Fibroblast of lung (primary cell): ENCODE measurements at regions not wholly inside any gene's neighbourhood (a gene's known extent, or its start where the extent isn't known, plus 50 kb on each side); places are given as distances from the start of the nearest gene placed in this dataset.

Experiments
- DNase-seq, 2 donors: peaks; one replicate each; pipeline versions ENCODE4 v3.0.0 to v3.0.0-alpha.2; 2010; ENCODE audit warnings: low read depth in 2 of 2
- H2AFZ ChIP-seq: 2 replicates; pipeline ENCODE4 v1.5.1; 2012; ENCODE audit warnings: low read length, control low read depth, inconsistent platforms
- H3K27ac ChIP-seq: 2 replicates; pipeline ENCODE4 v1.5.1; 2011; ENCODE audit warnings: low read length, control low read depth; ENCODE audit not compliant: insufficient read depth
- H3K27me3 ChIP-seq: 2 replicates; pipeline ENCODE4 v1.5.1; 2011; ENCODE audit warnings: mild to moderate bottlenecking, low read length; ENCODE audit not compliant: control insufficient read depth, insufficient read depth
- H3K36me3 ChIP-seq: 2 replicates; pipeline ENCODE4 v1.5.1; 2011; ENCODE audit warnings: low read length; ENCODE audit not compliant: control insufficient read depth, insufficient read depth
- H3K4me1 ChIP-seq: 2 replicates; pipeline ENCODE4 v1.5.1; 2011; ENCODE audit warnings: low read length; ENCODE audit not compliant: control insufficient read depth, insufficient read depth; ENCODE audit errors: extremely low read depth
- H3K4me2 ChIP-seq: 2 replicates; pipeline ENCODE4 v1.5.1; 2011; ENCODE audit warnings: low read length, control low read depth; ENCODE audit not compliant: insufficient read depth; ENCODE audit errors: extremely low read depth
- H3K4me3 ChIP-seq, 4 experiments: fragments of 200-600 bp in 1 of 4; sonication (generic) in 1 of 4; replicated peaks in 1 of 4; 2 replicates each; pipeline ENCODE4 v1.5.1; 2011 to 2016; ENCODE audit warnings: low read length in 4 of 4, low read depth in 3 of 4, mild to moderate bottlenecking in 3 of 4, control low read depth in 2 of 4, inconsistent platforms in 1 of 4, mixed read lengths in 1 of 4; ENCODE audit not compliant: insufficient read depth in 1 of 4; ENCODE audit errors: control extremely low read depth in 1 of 4
- H3K79me2 ChIP-seq: 2 replicates; pipeline ENCODE4 v1.5.1; 2012; ENCODE audit warnings: mild to moderate bottlenecking, low read length, inconsistent platforms; ENCODE audit not compliant: control insufficient read depth, insufficient read depth
- H3K9ac ChIP-seq: 2 replicates; pipeline ENCODE4 v1.5.1; 2011; ENCODE audit warnings: mild to moderate bottlenecking, low read length, control low read depth; ENCODE audit not compliant: insufficient read depth
- H3K9me3 ChIP-seq: 2 replicates; pipeline ENCODE4 v1.5.1; 2012; ENCODE audit warnings: low read depth, low read length; ENCODE audit not compliant: control insufficient read depth, insufficient read depth
- H4K20me1 ChIP-seq: 2 replicates; pipeline ENCODE4 v1.5.1; 2011; ENCODE audit warnings: low read length; ENCODE audit not compliant: control insufficient read depth, insufficient read depth; ENCODE audit errors: extremely low read depth
- EZH2 ChIP-seq: IDR thresholded peaks from 2 replicates; pipeline ENCODE4 v1.5.1; 2012; ENCODE audit warnings: low read length, control low read depth, mild to moderate bottlenecking; ENCODE audit errors: missing control alignments
- TF ChIP-seq, protein P1 (sequence below), 2 donors: IDR thresholded peaks in 1 of 2; conservative IDR thresholded peaks in 1 of 2; 1 replicate in 1 of 2; 2 replicates in 1 of 2; pipeline ENCODE4 v1.5.1; 2011 to 2012; ENCODE audit warnings: low read length in 2 of 2, control low read depth in 1 of 2, inconsistent platforms in 1 of 2, low read depth in 1 of 2, mild to moderate bottlenecking in 1 of 2

- no peak overlapping the region for H3K4me3 ChIP-seq
- no peaks in the 10 kb centered on the region for H3K9me3 ChIP-seq
- peaks cover 4% of the 10 kb centered on the region for H3K27me3 ChIP-seq
- H2AFZ ChIP-seq: no peak overlapping the region
- H3K4me2 ChIP-seq: no peak overlapping the region
- H3K36me3 ChIP-seq: no peaks in the 10 kb centered on the region
- no peak overlapping the region for H3K9ac ChIP-seq
- H4K20me1 ChIP-seq: no peaks in the 10 kb centered on the region
- no peak overlapping the region for H3K27ac ChIP-seq
- TF ChIP-seq, protein P1, sequence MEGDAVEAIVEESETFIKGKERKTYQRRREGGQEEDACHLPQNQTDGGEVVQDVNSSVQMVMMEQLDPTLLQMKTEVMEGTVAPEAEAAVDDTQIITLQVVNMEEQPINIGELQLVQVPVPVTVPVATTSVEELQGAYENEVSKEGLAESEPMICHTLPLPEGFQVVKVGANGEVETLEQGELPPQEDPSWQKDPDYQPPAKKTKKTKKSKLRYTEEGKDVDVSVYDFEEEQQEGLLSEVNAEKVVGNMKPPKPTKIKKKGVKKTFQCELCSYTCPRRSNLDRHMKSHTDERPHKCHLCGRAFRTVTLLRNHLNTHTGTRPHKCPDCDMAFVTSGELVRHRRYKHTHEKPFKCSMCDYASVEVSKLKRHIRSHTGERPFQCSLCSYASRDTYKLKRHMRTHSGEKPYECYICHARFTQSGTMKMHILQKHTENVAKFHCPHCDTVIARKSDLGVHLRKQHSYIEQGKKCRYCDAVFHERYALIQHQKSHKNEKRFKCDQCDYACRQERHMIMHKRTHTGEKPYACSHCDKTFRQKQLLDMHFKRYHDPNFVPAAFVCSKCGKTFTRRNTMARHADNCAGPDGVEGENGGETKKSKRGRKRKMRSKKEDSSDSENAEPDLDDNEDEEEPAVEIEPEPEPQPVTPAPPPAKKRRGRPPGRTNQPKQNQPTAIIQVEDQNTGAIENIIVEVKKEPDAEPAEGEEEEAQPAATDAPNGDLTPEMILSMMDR (conservative IDR thresholded peaks at IDR 0.05 in 1 of 2, IDR thresholded peaks at IDR 0.05 in 1 of 2; ENCODE audit: low read depth in 1 of 2, low read length in 2 of 2): no peak
- TF ChIP-seq EZH2: no peak
- DNase-seq: no peak
- no peaks in the 10 kb centered on the region for H3K79me2 ChIP-seq
- no peaks in the 10 kb centered on the region for H3K4me1 ChIP-seq
These were observed 83.9 kb upstream of the DUSP22 start for GRCh38 chr6:208364-208763.

DNA sequence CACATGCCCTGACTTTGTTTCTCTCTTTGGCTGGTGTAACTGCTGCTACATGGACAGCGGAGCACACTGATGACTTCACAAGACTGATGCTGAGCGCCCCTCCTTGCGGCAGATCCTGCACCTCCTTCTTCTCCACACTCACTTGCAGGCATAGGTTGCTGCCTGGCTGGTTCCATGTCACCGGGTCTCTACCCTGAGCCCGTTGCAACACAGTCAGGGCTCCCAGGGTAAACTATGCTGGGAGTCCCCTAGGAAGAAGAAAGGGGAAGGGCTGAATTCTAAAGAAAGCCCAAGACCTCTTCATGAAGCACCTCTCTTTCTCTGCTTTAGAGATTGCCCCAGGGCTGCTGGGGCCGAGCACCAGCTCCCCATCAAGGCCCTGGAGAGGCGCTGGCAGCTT lies 83.3 kb upstream of the DUSP22 start:
- DNase-seq: no peak
- Histone ChIP-seq H3K4me1 (no peaks in the 10 kb centered on the region), H3K4me2 (no peak overlapping the region), H3K9me3 (no peaks in the 10 kb centered on the region), H3K79me2 (no peaks in the 10 kb centered on the region), H3K9ac (no peak overlapping the region), H2AFZ (no peak overlapping the region), H3K27me3 (peaks cover 4% of the 10 kb centered on the region), H4K20me1 (no peaks in the 10 kb centered on the region), H3K4me3 (no peak overlapping the region), H3K36me3 (no peaks in the 10 kb centered on the region), H3K27ac (no peak overlapping the region)
- TF ChIP-seq, protein P1 (conservative IDR thresholded peaks at IDR 0.05 in 1 of 2, IDR thresholded peaks at IDR 0.05 in 1 of 2; ENCODE audit: low read depth in 1 of 2, low read length in 2 of 2): no peak
- no peak for TF ChIP-seq EZH2

- Histone ChIP-seq H3K4me2 (no peak overlapping the region), H2AFZ (no peak overlapping the region), H3K9ac (no peak overlapping the region), H3K4me1 (no peaks in the 10 kb centered on the region), H3K9me3 (no peaks in the 10 kb centered on the region), H3K27me3 (peaks cover 4% of the 10 kb centered on the region), H3K36me3 (no peaks in the 10 kb centered on the region), H4K20me1 (no peaks in the 10 kb centered on the region), H3K27ac (no peak overlapping the region), H3K79me2 (no peaks in the 10 kb centered on the region), H3K4me3 (no peak overlapping the region)
- DNase-seq: no peak
- TF ChIP-seq, protein P1 (conservative IDR thresholded peaks at IDR 0.05 in 1 of 2, IDR thresholded peaks at IDR 0.05 in 1 of 2; ENCODE audit: low read depth in 1 of 2, low read length in 2 of 2): no peak
- TF ChIP-seq EZH2: no peak
These were observed 82.7 kb upstream of the DUSP22 start for GRCh38 chr6:209432-210103.
